B cell (primary cell): ENCODE measurements at regions not wholly inside any gene's neighbourhood (a gene's known extent, or its start where the extent isn't known, plus 50 kb on each side); places are given as distances from the start of the nearest gene placed in this dataset.

Experiments
- ATAC-seq: fragments of 200-7000 bp; cut with Tn5 transposase; one replicate; pipeline ENCODE4 v1.10.0; 2021; ENCODE audit warnings: low read depth, mild to moderate bottlenecking, moderate number of reproducible peaks, moderate library complexity
- CTCF ChIA-PET: fragments of 350-600 bp; sonication (Branson Sonifier 250); formaldehyde crosslinking; loops from one replicate; lab custom pipeline; 2021; ENCODE audit warnings: antibody characterized with exemption, inconsistent platforms; lab: Charles Lee
- POLR2A ChIA-PET: fragments of 350-600 bp; sonication (Branson Sonifier 250); formaldehyde crosslinking; loops from one replicate; lab custom pipeline; 2021; ENCODE audit warnings: antibody characterized with exemption; lab: Charles Lee
- DNase-seq: peaks from one replicate; pipeline ENCODE4 v3.0.0; 2013
- H2AFZ ChIP-seq: 2 replicates; pipeline ENCODE4 v1.6.1; 2012; ENCODE audit warnings: mild to moderate bottlenecking, low read depth, low read length; ENCODE audit not compliant: insufficient read depth, poor library complexity, severe bottlenecking
- H3K27ac ChIP-seq, 2 donors: 1 replicate in 1 of 2; 2 replicates in 1 of 2; pipeline ENCODE4 v1.5.1; 2012 to 2013; ENCODE audit warnings: low read length in 2 of 2, mild to moderate bottlenecking in 2 of 2, moderate library complexity in 1 of 2
- H3K27me3 ChIP-seq, 4 experiments: fragments of 200-600 bp in 1 of 4; sonication (generic) in 1 of 4; replicated peaks in 1 of 4; 1 replicate in 2 of 4; 2 replicates in 2 of 4; pipeline versions ENCODE4 v1.6.1 to v1.7.0; 2013 to 2016; ENCODE audit warnings: low read length in 3 of 4, mild to moderate bottlenecking in 2 of 4, mixed read lengths in 1 of 4, moderate library complexity in 1 of 4; ENCODE audit not compliant: insufficient read depth in 4 of 4, control insufficient read depth in 3 of 4; ENCODE audit errors: control extremely low read depth in 1 of 4
- H3K36me3 ChIP-seq, 2 experiments: replicated peaks in 1 of 2; 1 replicate in 1 of 2; 2 replicates in 1 of 2; pipeline versions ENCODE4 v1.6.1 to v1.7.1; 2013; ENCODE audit warnings: low read length in 1 of 2; ENCODE audit not compliant: insufficient read depth in 2 of 2, control insufficient read depth in 1 of 2; ENCODE audit errors: control extremely low read depth in 1 of 2, extremely low read depth in 1 of 2
- H3K4me1 ChIP-seq, 2 donors: fragments of 200-600 bp in 1 of 2; sonication (generic) in 1 of 2; 1 replicate in 1 of 2; 2 replicates in 1 of 2; pipeline versions ENCODE4 v1.5.1 to v1.6.1; 2013 to 2017; ENCODE audit warnings: low read length in 2 of 2; ENCODE audit not compliant: control insufficient read depth in 2 of 2, insufficient read depth in 2 of 2
- H3K4me2 ChIP-seq: replicated peaks from 2 replicates; pipeline ENCODE3; 2012; ENCODE audit warnings: mild to moderate bottlenecking, low read depth, low read length; ENCODE audit not compliant: poor library complexity, severe bottlenecking
- H3K4me3 ChIP-seq, 5 experiments: fragments of 200-600 bp in 1 of 5; sonication (generic) in 1 of 5; 1 replicate in 3 of 5; 2 replicates in 2 of 5; pipeline versions ENCODE4 v1.5.1 to v1.7.0; 2011 to 2016; ENCODE audit warnings: low read length in 4 of 5, mild to moderate bottlenecking in 4 of 5, low read depth in 2 of 5, control low read depth in 1 of 5, moderate library complexity in 1 of 5; ENCODE audit not compliant: insufficient read depth in 1 of 5; ENCODE audit errors: control extremely low read depth in 1 of 5, extremely low read depth in 1 of 5
- H3K79me2 ChIP-seq: fragments of 200-600 bp; sonication (generic); one replicate; pipeline ENCODE4 v1.6.0; 2016; ENCODE audit warnings: low read length; ENCODE audit not compliant: control insufficient read depth, insufficient read depth
- H3K9ac ChIP-seq: fragments of 200-600 bp; sonication (generic); 2 replicates; pipeline ENCODE4 v1.6.1; 2017; ENCODE audit warnings: mild to moderate bottlenecking, low read length, moderate library complexity
- H3K9me3 ChIP-seq, 3 donors: one replicate each; pipeline versions ENCODE4 v1.6.1 to v1.7.1; 2013; ENCODE audit warnings: low read length in 2 of 3; ENCODE audit not compliant: control insufficient read depth in 2 of 3, insufficient read depth in 1 of 3; ENCODE audit errors: control extremely low read depth in 1 of 3
- H4K20me1 ChIP-seq: 2 replicates; pipeline ENCODE4 v1.6.0; 2012; ENCODE audit warnings: mild to moderate bottlenecking, low read length; ENCODE audit not compliant: insufficient read depth, control insufficient read depth, poor library complexity, severe bottlenecking
- H3K27ac Mint-ChIP-seq: one replicate; pipeline ENCODE4 v1.8.0; 2021; ENCODE audit warnings: mixed read lengths
- H3K27me3 Mint-ChIP-seq: one replicate; pipeline ENCODE4 v1.8.0; 2021; ENCODE audit warnings: mixed read lengths
- H3K4me1 Mint-ChIP-seq: one replicate; pipeline ENCODE4 v1.8.0; 2021; ENCODE audit warnings: mixed read lengths
- H3K4me3 Mint-ChIP-seq: one replicate; pipeline ENCODE4 v1.8.0; 2021; ENCODE audit warnings: mixed read lengths
- H3K9me3 Mint-ChIP-seq: one replicate; pipeline ENCODE4 v1.8.0; 2022; ENCODE audit warnings: mixed read lengths; ENCODE audit not compliant: insufficient read depth
- CTCF ChIP-seq: fragments of 200-600 bp; IDR thresholded peaks from one replicate; pipeline ENCODE4 v1.8.0; 2022; ENCODE audit warnings: antibody characterized with exemption, mild to moderate bottlenecking
- EZH2 ChIP-seq: IDR thresholded peaks from 2 replicates; pipeline ENCODE4 v1.6.1; 2012; ENCODE audit warnings: borderline replicate concordance, low read depth, mild to moderate bottlenecking, moderate library complexity, low read length; ENCODE audit not compliant: insufficient read depth, poor library complexity, severe bottlenecking
- WGBS: methylation state at CpG from one replicate; pipeline ENCODE4 v1.1.5; 2013; ENCODE audit warnings: missing lambda C conversion rate; ENCODE audit not compliant: insufficient coverage; 5-methylcytosine and 5-hydroxymethylcytosine counted together
- intact Hi-C: fragments of 100-400 bp; cut with micrococcal nuclease; formaldehyde crosslinking; loops from one replicate; pipeline ENCODE4 v1.10.0; 2022

- CTCF ChIA-PET, result no interaction called here
- H3K4me3 Mint-ChIP-seq, result no peak overlapping the region
- Histone ChIP-seq H3K4me2 (no peak overlapping the region), H3K9me3 (no peaks in the 10 kb centered on the region), H3K27ac (no peak overlapping the region), H3K4me3 (no peak overlapping the region), H4K20me1 (no peaks in the 10 kb centered on the region), H2AFZ (no peak overlapping the region), H3K36me3 (no peaks in the 10 kb centered on the region), H3K4me1 (no peaks in the 10 kb centered on the region), H3K9ac (no peak overlapping the region), H3K79me2 (no peaks in the 10 kb centered on the region), H3K27me3 (no peaks in the 10 kb centered on the region)
- no peaks in the 10 kb centered on the region for H3K9me3 Mint-ChIP-seq
- TF ChIP-seq CTCF, result no peak
- no peak for TF ChIP-seq EZH2
- no peaks in the 10 kb centered on the region for H3K27me3 Mint-ChIP-seq
- POLR2A ChIA-PET, result no interaction called here
- no peak for DNase-seq
- 95% methylated on average over 4 of the region's 6 CpGs for WGBS
- intact Hi-C loops, result no loop called here
- H3K4me1 Mint-ChIP-seq, result no peaks in the 10 kb centered on the region
- ATAC-seq, result no peak
- H3K27ac Mint-ChIP-seq, result no peak overlapping the region
These were observed 431.2 kb downstream of the GPM6A start for GRCh38 chr4:175380841-175381240.

GRCh38 chr4:175385797-175386196 is 426.3 kb downstream of the GPM6A start:
- no peak for ATAC-seq
- DNase-seq, result no peak
- Histone ChIP-seq H3K27ac (no peak overlapping the region), H3K4me1 (peaks cover 0 to 14% of the 10 kb centered on the region in 2 donors), H3K9me3 (peaks cover 0 to 16% (median 0%) of the 10 kb centered on the region in 3 donors), H3K4me3 (no peak overlapping the region), H2AFZ (no peak overlapping the region), H3K79me2 (no peaks in the 10 kb centered on the region), H3K36me3 (no peaks in the 10 kb centered on the region), H4K20me1 (no peaks in the 10 kb centered on the region), H3K4me2 (no peak overlapping the region), H3K27me3 (no peaks in the 10 kb centered on the region), H3K9ac (no peak overlapping the region)
- no peaks in the 10 kb centered on the region for H3K9me3 Mint-ChIP-seq
- POLR2A ChIA-PET, result no interaction called here
- no peaks in the 10 kb centered on the region for H3K27me3 Mint-ChIP-seq
- TF ChIP-seq CTCF (no peak), EZH2 (no peak)
- no CpG with 5 or more reads among the region's 1 CpG for WGBS
- no peak overlapping the region for H3K27ac Mint-ChIP-seq
- CTCF ChIA-PET, result no interaction called here
- intact Hi-C loops, result no loop called here
- no peak overlapping the region for H3K4me3 Mint-ChIP-seq
- peaks cover 10% of the 10 kb centered on the region for H3K4me1 Mint-ChIP-seq
